ENCODE measurements at regions not wholly inside any gene's neighbourhood (a gene's known extent, or its start where the extent isn't known, plus 50 kb on each side); places are given as distances from the start of the nearest gene placed in this dataset.

DNA sequence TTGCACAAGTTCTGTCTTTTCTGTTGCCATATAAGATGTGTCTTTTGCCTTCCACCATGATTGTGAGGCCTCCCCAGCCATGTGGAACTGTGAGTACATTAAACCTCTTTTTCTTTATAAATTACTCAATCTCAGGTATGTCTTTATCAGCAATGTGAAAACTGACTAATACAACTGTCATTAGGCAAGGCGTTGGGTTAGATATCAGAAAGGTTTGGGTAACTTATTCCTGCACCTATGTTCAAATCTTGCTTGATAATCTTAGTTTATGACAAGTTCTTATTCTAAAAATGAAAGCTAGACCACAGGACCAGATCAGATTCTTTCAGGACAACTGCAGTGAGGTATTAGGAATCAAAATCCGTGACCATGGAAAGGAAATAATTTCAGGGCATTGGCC lies 160.6 kb upstream of the BDNF start:
- DNase-seq (ENCODE audit: extremely low spot score), result no peak
- POLR2A ChIA-PET, result no interaction called here
- no peak for TF ChIP-seq FOXA1 (IDR thresholded peaks at IDR 0.05)
- TF ChIP-seq HDGF (IDR thresholded peaks at IDR 0.05; ENCODE audit: borderline replicate concordance), result no peak
- no peak for TF ChIP-seq SP1 (IDR thresholded peaks at IDR 0.05)
- TF ChIP-seq LEF1 (IDR thresholded peaks at IDR 0.05; ENCODE audit: borderline replicate concordance), result no peak
- no peak for TF ChIP-seq TARDBP (IDR thresholded peaks at IDR 0.05)
- no peak for TF ChIP-seq BHLHE40 (IDR thresholded peaks at IDR 0.05; ENCODE audit: borderline replicate concordance)
- TF ChIP-seq ELF4 (IDR thresholded peaks at IDR 0.05), result no peak
- no peak for TF ChIP-seq FOXK2 (IDR thresholded peaks at IDR 0.05)
- CTCF ChIA-PET, result no interaction called here

DNA sequence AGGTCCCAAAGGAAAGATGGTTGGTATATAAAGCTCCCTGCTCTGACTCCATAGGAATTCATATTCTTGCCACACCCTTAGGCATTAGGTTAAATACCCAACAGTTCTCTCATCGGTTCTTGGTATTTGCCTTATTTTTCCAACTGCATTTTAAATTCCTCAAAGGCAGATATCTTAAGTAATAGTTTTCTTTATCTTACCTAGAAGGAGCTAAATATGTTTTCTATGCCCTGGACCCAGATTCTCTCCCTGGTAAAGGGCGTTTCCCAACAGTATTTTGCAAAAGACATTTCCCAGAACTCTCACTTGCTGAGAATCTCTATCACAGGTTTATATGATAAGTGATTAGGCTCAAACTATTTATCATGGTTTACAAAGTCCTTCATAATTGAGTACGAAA lies 158.6 kb upstream of the BDNF start:
- CTCF ChIA-PET, result no interaction called here
- POLR2A ChIA-PET, result no interaction called here
- DNase-seq (ENCODE audit: extremely low spot score), result no peak
- no peak for TF ChIP-seq ELF4 (IDR thresholded peaks at IDR 0.05)
- no peak for TF ChIP-seq TARDBP (IDR thresholded peaks at IDR 0.05)
- TF ChIP-seq ZNF384 (IDR thresholded peaks at IDR 0.05), result no peak
- no peak for TF ChIP-seq FOXK2 (IDR thresholded peaks at IDR 0.05)
- TF ChIP-seq FOXA1 (IDR thresholded peaks at IDR 0.05), result no peak

DNA sequence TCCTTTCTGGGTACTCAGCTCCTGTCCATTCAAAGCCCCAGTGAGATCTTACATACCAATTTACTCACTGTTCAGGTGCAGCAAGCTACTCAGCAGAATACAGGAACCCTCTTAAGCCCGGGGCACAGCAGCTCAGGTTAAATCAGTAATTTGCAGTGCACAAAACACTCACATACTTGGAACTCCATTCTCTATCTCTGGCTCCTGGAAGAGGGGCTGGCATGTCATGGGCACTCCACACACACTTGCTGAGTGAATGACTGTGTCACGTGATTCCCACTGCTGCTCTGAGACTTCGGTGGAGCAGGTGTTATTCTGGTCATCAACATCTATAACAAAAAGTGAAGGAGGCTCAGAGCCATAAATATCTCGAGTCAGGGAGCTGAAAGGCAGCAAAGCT lies 157.3 kb upstream of the BDNF start:
- ChIA-PET CTCF (interaction anchor here (0.7 kb wide), 1 partner anchor 358 kb away, joined by 3 read pairs; no protein-coding TSS in a partner anchor), POLR2A (no interaction called here)
- no peak for DNase-seq (ENCODE audit: extremely low spot score)
- TF ChIP-seq NFRKB (IDR thresholded peaks at IDR 0.05) (no peak), LEF1 (IDR thresholded peaks at IDR 0.05; ENCODE audit: borderline replicate concordance) (no peak), BHLHE40 (IDR thresholded peaks at IDR 0.05; ENCODE audit: borderline replicate concordance) (no peak)

DNA sequence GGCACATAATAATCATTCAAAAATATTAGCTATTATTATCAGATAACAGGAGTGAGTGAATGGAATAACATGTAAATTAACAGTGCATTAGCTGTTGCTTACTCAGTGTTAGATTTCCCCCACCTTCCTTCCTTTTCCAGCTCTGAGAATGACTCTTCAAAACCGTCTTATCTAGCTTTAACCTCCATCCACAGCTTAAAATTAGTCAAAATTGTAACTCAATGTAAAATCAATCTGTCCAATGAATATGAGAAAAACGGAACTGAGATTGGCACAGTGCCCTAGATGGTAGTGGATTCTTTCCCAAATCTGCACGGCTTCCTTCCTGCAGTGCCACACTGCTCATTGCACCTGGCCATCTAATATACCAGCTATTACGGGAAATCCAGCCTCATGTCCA lies 156.8 kb upstream of the BDNF start:
- CTCF ChIA-PET, result interaction anchor here (0.7 to 0.8 kb wide), 2 partner anchors 96 to 357 kb away, joined by 3 read pairs; no protein-coding TSS in a partner anchor
- POLR2A ChIA-PET, result no interaction called here
- no peak for DNase-seq (ENCODE audit: extremely low spot score)
- no peak for TF ChIP-seq FOXM1 (IDR thresholded peaks at IDR 0.05; ENCODE audit: borderline replicate concordance)
- no peak for TF ChIP-seq L3MBTL2 (conservative IDR thresholded peaks at IDR 0.05)
- TF ChIP-seq SUZ12 (IDR thresholded peaks at IDR 0.05), result no peak
- no peak for TF ChIP-seq ZNF384 (IDR thresholded peaks at IDR 0.05)
- TF ChIP-seq HDGF (IDR thresholded peaks at IDR 0.05; ENCODE audit: borderline replicate concordance), result no peak
- no peak for TF ChIP-seq LEF1 (IDR thresholded peaks at IDR 0.05; ENCODE audit: borderline replicate concordance)
- no peak for TF ChIP-seq FOXK2 (IDR thresholded peaks at IDR 0.05)
- no peak for TF ChIP-seq TARDBP (IDR thresholded peaks at IDR 0.05)
- no peak for TF ChIP-seq SP1 (IDR thresholded peaks at IDR 0.05)
- TF ChIP-seq ELF4 (IDR thresholded peaks at IDR 0.05), result no peak
- TF ChIP-seq FOXA1 (IDR thresholded peaks at IDR 0.05), result no peak
- no peak for TF ChIP-seq CTBP1 (IDR thresholded peaks at IDR 0.05; ENCODE audit: borderline replicate concordance)
- TF ChIP-seq, protein P1, sequence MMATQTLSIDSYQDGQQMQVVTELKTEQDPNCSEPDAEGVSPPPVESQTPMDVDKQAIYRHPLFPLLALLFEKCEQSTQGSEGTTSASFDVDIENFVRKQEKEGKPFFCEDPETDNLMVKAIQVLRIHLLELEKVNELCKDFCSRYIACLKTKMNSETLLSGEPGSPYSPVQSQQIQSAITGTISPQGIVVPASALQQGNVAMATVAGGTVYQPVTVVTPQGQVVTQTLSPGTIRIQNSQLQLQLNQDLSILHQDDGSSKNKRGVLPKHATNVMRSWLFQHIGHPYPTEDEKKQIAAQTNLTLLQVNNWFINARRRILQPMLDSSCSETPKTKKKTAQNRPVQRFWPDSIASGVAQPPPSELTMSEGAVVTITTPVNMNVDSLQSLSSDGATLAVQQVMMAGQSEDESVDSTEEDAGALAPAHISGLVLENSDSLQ (IDR thresholded peaks at IDR 0.05), result no peak

DNA sequence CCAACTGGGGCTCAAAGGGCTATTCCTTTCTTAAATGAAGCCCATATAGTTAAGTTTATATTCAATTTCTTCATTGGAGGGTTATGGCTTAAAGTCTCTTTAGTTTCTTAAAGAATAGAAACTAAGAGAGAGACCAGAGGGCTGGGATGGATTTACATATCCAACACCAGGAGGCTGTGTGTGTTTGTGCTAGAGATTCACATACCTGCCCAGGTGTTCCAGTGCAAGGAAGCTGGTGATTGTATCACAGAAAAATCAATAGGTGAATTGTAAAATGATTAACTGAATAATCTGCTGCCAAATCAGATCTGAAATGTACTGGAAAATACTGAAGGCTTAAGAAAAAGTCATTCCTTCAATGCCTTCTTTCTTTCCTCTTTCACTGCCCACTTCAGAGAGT lies 148.2 kb upstream of the BDNF start:
- CTCF ChIA-PET, result no interaction called here
- DNase-seq (ENCODE audit: extremely low spot score), result no peak
- TF ChIP-seq LEF1 (IDR thresholded peaks at IDR 0.05; ENCODE audit: borderline replicate concordance), result no peak
- TF ChIP-seq HDGF (IDR thresholded peaks at IDR 0.05; ENCODE audit: borderline replicate concordance), result no peak
- TF ChIP-seq, protein P1 (IDR thresholded peaks at IDR 0.05), result no peak
- no peak for TF ChIP-seq NFRKB (IDR thresholded peaks at IDR 0.05)
- no peak for TF ChIP-seq CTBP1 (IDR thresholded peaks at IDR 0.05; ENCODE audit: borderline replicate concordance)
- TF ChIP-seq BHLHE40 (IDR thresholded peaks at IDR 0.05; ENCODE audit: borderline replicate concordance), result no peak
- no peak for TF ChIP-seq FOXK2 (IDR thresholded peaks at IDR 0.05)
- no peak for TF ChIP-seq SP1 (IDR thresholded peaks at IDR 0.05)
- TF ChIP-seq TARDBP (IDR thresholded peaks at IDR 0.05), result no peak
- TF ChIP-seq L3MBTL2 (conservative IDR thresholded peaks at IDR 0.05), result no peak
- no peak for TF ChIP-seq FOXM1 (IDR thresholded peaks at IDR 0.05; ENCODE audit: borderline replicate concordance)
- no peak for TF ChIP-seq ARNT (IDR thresholded peaks at IDR 0.05)
- TF ChIP-seq ZNF384 (IDR thresholded peaks at IDR 0.05), result no peak
- no peak for TF ChIP-seq ELF4 (IDR thresholded peaks at IDR 0.05)
- TF ChIP-seq SUZ12 (IDR thresholded peaks at IDR 0.05), result no peak
- no peak for TF ChIP-seq FOXA1 (IDR thresholded peaks at IDR 0.05)
- POLR2A ChIA-PET, result no interaction called here

DNA sequence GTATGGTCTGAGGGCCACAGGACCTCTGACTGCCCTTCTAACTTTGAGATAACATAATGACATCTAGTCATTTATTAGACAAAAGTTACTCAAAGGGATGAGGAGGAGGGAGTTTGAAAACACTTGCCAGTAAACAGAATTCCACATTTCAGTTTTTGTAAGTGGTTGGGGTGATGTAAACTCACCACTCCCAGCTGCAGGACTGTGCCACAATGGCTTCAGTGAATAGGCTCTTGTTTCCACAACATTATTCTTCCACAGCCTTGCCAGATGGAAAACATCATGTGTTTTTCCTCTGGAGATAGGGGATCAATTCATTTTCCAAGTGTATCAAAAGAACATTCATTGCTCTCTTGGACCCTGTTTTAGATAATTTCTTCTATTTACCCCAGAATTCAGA lies 147.2 kb upstream of the BDNF start:
- CTCF ChIA-PET, result no interaction called here
- DNase-seq (ENCODE audit: extremely low spot score), result no peak
- POLR2A ChIA-PET, result no interaction called here
- TF ChIP-seq ARNT (IDR thresholded peaks at IDR 0.05) (no peak), SP1 (IDR thresholded peaks at IDR 0.05) (no peak), LEF1 (IDR thresholded peaks at IDR 0.05; ENCODE audit: borderline replicate concordance) (no peak)
- TF ChIP-seq, protein P1 (IDR thresholded peaks at IDR 0.05), result no peak

DNA sequence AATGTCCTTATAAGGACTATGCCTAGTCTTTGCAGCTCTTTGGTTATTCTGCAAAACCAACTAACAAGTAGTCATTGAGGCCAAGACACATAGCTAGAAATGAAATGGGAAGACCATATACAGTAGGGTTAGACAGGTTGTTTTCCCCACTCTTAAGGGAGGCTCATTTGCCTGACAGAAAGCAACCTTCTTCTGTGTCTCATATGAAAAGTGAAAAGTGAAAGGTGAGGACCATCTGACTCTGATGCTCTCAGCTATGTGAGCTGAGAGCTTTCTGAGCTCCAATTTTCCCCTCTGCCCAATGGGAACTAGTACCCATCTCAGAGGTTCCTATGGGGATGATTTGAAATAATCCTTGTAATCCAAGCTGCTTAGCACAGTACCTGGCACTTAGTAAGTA lies 142.0 kb upstream of the BDNF start:
- DNase-seq (ENCODE audit: extremely low spot score), result no peak
- TF ChIP-seq LEF1 (IDR thresholded peaks at IDR 0.05; ENCODE audit: borderline replicate concordance), result no peak
- no peak for TF ChIP-seq NFRKB (IDR thresholded peaks at IDR 0.05)
- TF ChIP-seq, protein P1 (IDR thresholded peaks at IDR 0.05), result no peak
- no peak for TF ChIP-seq SP1 (IDR thresholded peaks at IDR 0.05)
- no peak for TF ChIP-seq L3MBTL2 (conservative IDR thresholded peaks at IDR 0.05)
- TF ChIP-seq HDGF (IDR thresholded peaks at IDR 0.05; ENCODE audit: borderline replicate concordance), result no peak
- TF ChIP-seq FOXA1 (IDR thresholded peaks at IDR 0.05), result no peak
- TF ChIP-seq CTBP1 (IDR thresholded peaks at IDR 0.05; ENCODE audit: borderline replicate concordance), result no peak
- no peak for TF ChIP-seq ARNT (IDR thresholded peaks at IDR 0.05)
- no peak for TF ChIP-seq ELF4 (IDR thresholded peaks at IDR 0.05)
- no peak for TF ChIP-seq SUZ12 (IDR thresholded peaks at IDR 0.05)
- no peak for TF ChIP-seq BHLHE40 (IDR thresholded peaks at IDR 0.05; ENCODE audit: borderline replicate concordance)
- no peak for TF ChIP-seq ZNF384 (IDR thresholded peaks at IDR 0.05)
- no peak for TF ChIP-seq FOXM1 (IDR thresholded peaks at IDR 0.05; ENCODE audit: borderline replicate concordance)
- TF ChIP-seq FOXK2 (IDR thresholded peaks at IDR 0.05), result no peak
- TF ChIP-seq TARDBP (IDR thresholded peaks at IDR 0.05), result no peak
- CTCF ChIA-PET, result no interaction called here
- POLR2A ChIA-PET, result no interaction called here
